Fibroblast of lung (primary cell): ENCODE measurements at regions not wholly inside any gene's neighbourhood (a gene's known extent, or its start where the extent isn't known, plus 50 kb on each side); places are given as distances from the start of the nearest gene placed in this dataset.

Experiments used
- CTCF ChIP-seq, 2 donors: IDR thresholded peaks in 1 of 2; conservative IDR thresholded peaks in 1 of 2; 1 replicate in 1 of 2; 2 replicates in 1 of 2; pipeline ENCODE4 v1.5.1; 2011 to 2012; ENCODE audit warnings: low read length in 2 of 2, control low read depth in 1 of 2, inconsistent platforms in 1 of 2, low read depth in 1 of 2, mild to moderate bottlenecking in 1 of 2
- EZH2 ChIP-seq: IDR thresholded peaks from 2 replicates; pipeline ENCODE4 v1.5.1; 2012; ENCODE audit warnings: low read length, control low read depth, mild to moderate bottlenecking; ENCODE audit errors: missing control alignments

GRCh38 chr12:94848966-94849365 is 154.5 kb downstream of the NDUFA12 start:
- no peak for TF ChIP-seq CTCF (conservative IDR thresholded peaks at IDR 0.05 in 1 of 2, IDR thresholded peaks at IDR 0.05 in 1 of 2; ENCODE audit: low read depth in 1 of 2, low read length in 2 of 2)
- TF ChIP-seq EZH2: no peak
